ENCODE measurements at regions not wholly inside any gene's neighbourhood (a gene's known extent, or its start where the extent isn't known, plus 50 kb on each side); places are given as distances from the start of the nearest gene placed in this dataset.
A peak's percentile ranks its signal among the peaks of the same experiment; 100 is the strongest.

- DNase-seq (ENCODE audit: low read depth), result no peak
Observed at GRCh38 chr5:58357799-58358500, 101.9 kb downstream of the PLK2 start.

DNA sequence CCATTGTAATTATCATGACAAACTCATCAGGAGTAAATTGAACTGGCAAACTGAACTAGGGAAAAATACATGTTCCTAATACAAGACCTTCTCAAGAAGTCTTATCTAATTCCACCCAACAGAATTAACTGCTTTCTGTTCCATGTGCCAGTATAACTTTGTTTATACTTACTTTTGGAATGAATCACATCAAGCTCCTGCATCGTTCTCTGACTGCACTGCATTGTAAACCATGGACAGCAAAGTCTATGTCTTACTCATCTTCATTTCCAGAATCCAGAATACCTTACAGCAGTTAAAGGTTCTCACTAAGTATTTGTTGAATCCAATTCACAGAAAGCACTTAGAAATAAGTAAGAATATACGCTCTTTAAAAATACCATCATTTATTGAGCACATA is 102.8 kb downstream of the PLK2 start:
- DNase-seq (ENCODE audit: low read depth), result no peak

DNA sequence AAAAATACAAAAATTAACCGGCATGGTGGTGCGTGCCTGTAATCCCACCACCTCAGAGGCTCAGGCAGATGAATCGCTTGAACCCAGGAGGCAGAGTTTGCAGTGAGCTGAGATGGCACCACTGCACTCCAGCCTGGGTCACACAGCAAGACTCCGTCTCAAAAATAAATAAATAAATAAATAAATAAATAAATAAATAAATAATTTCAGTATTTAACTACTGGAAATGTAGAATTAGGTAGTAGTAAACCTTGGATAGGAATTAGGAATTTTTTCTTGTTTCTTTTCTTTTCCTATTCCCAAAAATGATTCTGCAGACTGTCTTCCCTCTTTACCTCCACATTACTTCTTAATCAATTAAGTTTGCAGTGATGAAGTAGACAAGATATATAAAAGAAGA is 103.2 kb downstream of the PLK2 start:
- DNase-seq (ENCODE audit: low read depth), result no peak

- DNase-seq (ENCODE audit: low read depth), result no peak
Observed at GRCh38 chr5:58354827-58355226, 105.1 kb downstream of the PLK2 start.

DNA sequence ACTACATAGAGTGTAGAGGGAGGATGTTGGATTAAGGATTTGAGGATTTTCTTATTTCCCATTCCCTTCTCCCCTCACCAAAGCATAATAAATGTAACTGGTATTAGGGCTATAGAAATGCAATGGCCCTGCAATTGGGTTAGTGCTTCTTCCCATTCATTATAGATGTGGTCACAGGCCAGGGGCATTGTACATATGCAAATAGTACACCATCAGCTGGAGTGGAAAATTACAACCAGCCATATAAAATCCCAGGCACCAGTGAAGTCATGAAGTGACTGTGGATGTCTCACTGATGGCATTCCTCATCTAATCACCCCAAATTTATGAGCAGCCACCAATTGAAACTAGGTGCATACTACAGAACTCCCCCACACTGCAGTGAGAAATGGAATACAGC is 105.9 kb downstream of the PLK2 start:
- no peak for DNase-seq (ENCODE audit: low read depth)

DNA sequence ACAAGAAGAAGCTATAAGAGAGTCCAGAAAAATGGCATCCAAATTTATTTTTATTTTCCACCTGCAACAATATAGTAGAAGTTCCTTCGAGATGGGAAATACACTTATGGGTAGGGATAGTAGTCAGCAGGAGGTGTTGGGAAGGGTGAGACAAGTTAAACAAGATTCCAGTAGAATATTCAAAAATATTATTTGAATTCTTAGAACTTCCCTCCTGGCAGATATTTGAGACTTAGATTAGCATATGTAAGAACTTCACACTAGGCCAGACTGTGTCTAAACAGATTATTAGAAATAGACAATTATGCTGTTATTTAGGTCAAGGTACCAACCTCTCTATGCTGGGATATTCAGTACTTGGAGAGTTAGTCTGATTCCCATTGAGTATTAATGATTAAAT is 108.7 kb downstream of the PLK2 start:
- no peak for DNase-seq (ENCODE audit: low read depth)

GRCh38 chr5:58348996-58349728 is 110.7 kb downstream of the PLK2 start:
- peak; percentile 5 for DNase-seq (ENCODE audit: low read depth)

DNA sequence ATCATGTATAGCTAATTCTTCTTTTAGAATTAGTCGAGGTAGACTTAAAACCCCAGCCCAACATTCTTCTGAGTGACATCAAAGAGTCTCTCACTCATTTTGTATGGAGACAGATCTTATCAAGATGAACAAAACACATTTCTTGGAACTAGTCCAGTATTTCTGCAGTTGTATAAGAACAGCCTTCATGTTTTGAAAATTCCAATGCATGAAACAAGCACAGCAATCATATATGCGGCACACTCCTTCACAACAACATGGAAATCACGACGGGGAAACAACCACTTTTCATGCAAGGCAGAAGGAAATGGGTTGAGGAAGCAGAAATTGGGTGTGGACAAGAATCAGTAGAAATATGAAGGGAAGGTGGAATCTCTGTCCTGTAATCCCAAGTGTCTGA is 113.8 kb downstream of the PLK2 start:
- no peak for DNase-seq (ENCODE audit: low read depth)

- DNase-seq (ENCODE audit: low read depth), result no peak
Observed at GRCh38 chr5:58341476-58341875, 118.4 kb downstream of the PLK2 start.

- no peak for DNase-seq (ENCODE audit: low read depth)
Observed at GRCh38 chr5:58335518-58335917, 124.4 kb downstream of the PLK2 start.

DNA sequence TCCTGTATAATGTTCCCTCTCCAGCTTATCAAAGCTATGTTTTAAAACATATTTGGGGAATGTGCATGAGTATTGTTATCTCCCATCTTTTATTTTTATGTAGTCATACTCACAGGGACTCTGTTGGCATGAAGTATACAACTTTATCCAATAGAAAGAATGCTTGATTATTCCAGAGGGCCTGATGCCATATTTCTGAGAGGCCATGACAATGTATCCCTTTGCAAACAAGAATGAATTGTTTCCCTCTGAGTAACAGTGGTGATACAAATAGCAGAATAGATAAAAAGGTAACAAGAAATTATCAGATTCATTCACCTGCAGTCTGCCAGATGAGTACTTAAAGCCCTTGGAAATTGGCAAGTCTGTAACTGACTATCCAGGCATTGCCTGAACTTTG is 125.9 kb downstream of the PLK2 start:
- DNase-seq (ENCODE audit: low read depth), result no peak

DNA sequence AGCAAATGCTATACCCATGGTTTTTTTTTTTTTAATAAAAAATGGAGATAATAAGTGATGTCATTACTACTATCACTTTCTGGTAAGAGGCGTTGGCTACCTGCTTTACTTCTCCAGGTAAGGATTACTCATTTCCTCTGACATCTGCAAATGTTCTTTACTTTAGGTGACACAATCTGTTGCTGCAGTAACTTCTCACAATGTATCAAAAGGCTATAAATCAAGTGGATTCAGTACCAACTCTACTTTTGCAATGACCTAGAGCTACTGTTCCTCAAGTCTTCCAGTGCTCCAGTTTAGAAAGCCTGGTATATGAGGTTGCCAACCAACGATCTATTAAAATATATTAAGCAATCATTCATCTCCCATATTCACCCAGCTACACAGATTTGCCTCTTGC is 129.1 kb downstream of the PLK2 start:
- DNase-seq (ENCODE audit: low read depth), result no peak

- DNase-seq (ENCODE audit: low read depth), result no peak
Observed at GRCh38 chr5:58327289-58327688, 132.6 kb downstream of the PLK2 start.

- no peak for DNase-seq (ENCODE audit: low read depth)
Observed at GRCh38 chr5:58326022-58326421, 133.9 kb downstream of the PLK2 start.

- DNase-seq (ENCODE audit: low read depth), result peak; percentile 52
Observed at GRCh38 chr5:58322453-58322852, 137.4 kb downstream of the PLK2 start.

GRCh38 chr5:58318468-58318867 is 141.4 kb downstream of the PLK2 start:
- DNase-seq (ENCODE audit: low read depth), result no peak

GRCh38 chr5:58317808-58318207 is 142.1 kb downstream of the PLK2 start:
- DNase-seq (ENCODE audit: low read depth), result no peak

DNA sequence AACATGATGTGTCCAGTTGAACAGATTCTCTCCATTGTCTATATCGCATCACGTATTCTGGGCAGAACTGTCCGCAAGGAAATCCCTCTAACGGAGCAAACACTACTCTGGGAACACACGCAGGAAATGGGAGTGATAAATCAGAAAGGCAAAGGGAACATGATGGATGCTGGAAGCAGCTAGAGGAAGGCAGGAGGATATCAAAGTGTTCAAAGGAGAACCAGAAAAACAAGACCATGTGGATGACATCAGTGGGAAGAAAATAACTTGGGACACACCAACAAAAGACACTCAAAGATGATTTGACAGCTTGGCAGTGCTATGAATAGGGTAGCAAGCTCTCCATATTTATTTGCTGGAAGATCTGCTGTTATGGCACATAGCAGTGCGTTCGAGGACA is 142.9 kb downstream of the PLK2 start:
- DNase-seq (ENCODE audit: low read depth), result no peak

- DNase-seq (ENCODE audit: low read depth), result no peak
Observed at GRCh38 chr5:58315794-58316193, 144.1 kb downstream of the PLK2 start.

DNA sequence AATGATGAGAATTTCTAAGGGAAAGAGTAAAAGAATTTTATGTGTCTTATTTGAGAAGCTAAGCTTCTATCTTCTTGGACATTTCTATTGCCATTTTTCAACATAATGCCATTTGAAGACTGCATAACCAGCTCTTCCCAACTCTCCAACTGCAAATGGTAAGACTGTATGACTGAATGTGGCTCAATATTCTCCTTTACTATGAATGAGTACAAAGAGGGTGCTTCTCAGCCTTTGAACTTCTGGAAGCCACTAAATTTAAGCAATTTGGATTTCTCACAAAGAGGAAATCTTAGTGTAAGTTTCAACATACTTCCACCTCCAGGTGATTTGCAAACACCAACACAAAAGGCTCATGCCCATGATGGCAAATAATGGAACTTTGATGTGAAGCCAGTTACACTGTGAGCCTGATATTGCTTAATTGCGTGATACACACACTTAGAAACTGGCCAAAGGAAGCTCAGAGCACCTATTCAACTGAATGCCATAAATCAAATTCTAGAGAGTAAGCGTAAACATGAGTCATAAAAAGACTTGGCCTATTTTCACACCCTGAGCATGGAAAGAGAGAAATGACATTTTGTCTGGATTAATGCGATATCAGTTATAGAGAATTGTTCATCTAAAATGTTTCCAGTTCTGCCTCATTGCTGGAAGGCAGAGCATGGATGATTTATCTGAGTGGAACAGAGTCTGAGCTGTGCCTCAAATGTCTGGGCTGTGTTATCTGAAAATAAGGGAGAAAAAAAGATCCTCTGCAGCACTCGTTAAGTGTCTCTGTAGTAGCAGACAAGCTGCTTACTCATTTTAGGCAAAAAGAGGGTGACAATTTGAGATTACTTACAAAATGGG is 145.3 kb downstream of the PLK2 start:
- no peak for DNase-seq (ENCODE audit: low read depth)

- no peak for DNase-seq (ENCODE audit: low read depth)
Observed at GRCh38 chr5:58312299-58312698, 147.6 kb downstream of the PLK2 start.

GRCh38 chr5:58311526-58311925 is 148.4 kb downstream of the PLK2 start:
- DNase-seq (ENCODE audit: low read depth), result no peak
